IPS-15b (cell line): ENCODE measurements at regions not wholly inside any gene's neighbourhood (a gene's known extent, or its start where the extent isn't known, plus 50 kb on each side); places are given as distances from the start of the nearest gene placed in this dataset.

Source experiments
- H3K27me3 ChIP-seq: one replicate; pipeline ENCODE4 v1.6.1; 2013; ENCODE audit warnings: low read length; ENCODE audit not compliant: control insufficient read depth, insufficient read depth
- H3K36me3 ChIP-seq: one replicate; pipeline ENCODE4 v1.6.1; 2013; ENCODE audit warnings: low read length; ENCODE audit not compliant: control insufficient read depth, insufficient read depth
- H3K4me1 ChIP-seq: one replicate; pipeline ENCODE4 v1.6.1; 2013; ENCODE audit warnings: mild to moderate bottlenecking, low read length; ENCODE audit not compliant: control insufficient read depth, insufficient read depth
- H3K4me3 ChIP-seq: one replicate; pipeline ENCODE4 v1.5.1; 2013; ENCODE audit warnings: low read depth, low read length
- H3K9ac ChIP-seq: one replicate; pipeline ENCODE4 v1.6.1; 2013; ENCODE audit warnings: low read depth, mild to moderate bottlenecking, low read length
- H3K9me3 ChIP-seq: one replicate; pipeline ENCODE4 v1.6.1; 2013; ENCODE audit warnings: mild to moderate bottlenecking, low read length; ENCODE audit not compliant: control insufficient read depth, insufficient read depth

GRCh38 chr5:135091286-135091685, 57.3 kb upstream of the PITX1 start:
- Histone ChIP-seq H3K4me3 (no peak overlapping the region), H3K27me3 (peaks cover 2% of the 10 kb centered on the region), H3K36me3 (no peaks in the 10 kb centered on the region), H3K9me3 (no peaks in the 10 kb centered on the region), H3K9ac (no peak overlapping the region), H3K4me1 (no peaks in the 10 kb centered on the region)

- Histone ChIP-seq H3K36me3 (no peaks in the 10 kb centered on the region), H3K9me3 (no peaks in the 10 kb centered on the region), H3K4me3 (no peak overlapping the region), H3K4me1 (no peaks in the 10 kb centered on the region), H3K9ac (no peak overlapping the region), H3K27me3 (peaks cover 2% of the 10 kb centered on the region)
These were observed 55.9 kb upstream of the PITX1 start for GRCh38 chr5:135089912-135090311.

- Histone ChIP-seq H3K9me3 (no peaks in the 10 kb centered on the region), H3K4me1 (no peaks in the 10 kb centered on the region), H3K36me3 (no peaks in the 10 kb centered on the region), H3K27me3 (peaks cover 2% of the 10 kb centered on the region), H3K4me3 (no peak overlapping the region), H3K9ac (no peak overlapping the region)
These were observed 54.9 kb upstream of the PITX1 start for GRCh38 chr5:135088911-135089310.

- H3K4me3 ChIP-seq = no peak overlapping the region
- no peaks in the 10 kb centered on the region for H3K9me3 ChIP-seq
- H3K36me3 ChIP-seq = no peaks in the 10 kb centered on the region
- no peak overlapping the region for H3K9ac ChIP-seq
- no peaks in the 10 kb centered on the region for H3K4me1 ChIP-seq
- H3K27me3 ChIP-seq = peaks cover 2% of the 10 kb centered on the region
These were observed 53.9 kb upstream of the PITX1 start for GRCh38 chr5:135087950-135088349.

- no peaks in the 10 kb centered on the region for H3K4me1 ChIP-seq
- no peak overlapping the region for H3K4me3 ChIP-seq
- no peaks in the 10 kb centered on the region for H3K9me3 ChIP-seq
- no peaks in the 10 kb centered on the region for H3K36me3 ChIP-seq
- H3K9ac ChIP-seq = no peak overlapping the region
- peaks cover 2% of the 10 kb centered on the region for H3K27me3 ChIP-seq
These were observed 52.1 kb upstream of the PITX1 start for GRCh38 chr5:135085936-135086725.

- Histone ChIP-seq H3K36me3 (no peaks in the 10 kb centered on the region), H3K4me3 (no peak overlapping the region), H3K9ac (no peak overlapping the region), H3K9me3 (no peaks in the 10 kb centered on the region), H3K4me1 (no peaks in the 10 kb centered on the region), H3K27me3 (peaks cover 2% of the 10 kb centered on the region)
These were observed 51.3 kb upstream of the PITX1 start for GRCh38 chr5:135085133-135085935.
